A549 (cell line): ENCODE measurements at regions not wholly inside any gene's neighbourhood (a gene's known extent, or its start where the extent isn't known, plus 50 kb on each side); places are given as distances from the start of the nearest gene placed in this dataset.

Experiments used
- ATAC-seq, 2 experiments: fragments of 200-7000 bp in 1 of 2; fragments of >200 bp in 1 of 2; cut with Nextera tagmentation in 1 of 2; cut with Tn5 transposase in 1 of 2; 3 replicates each; pipeline versions ENCODE4 v1.8.0 to v1.9.1; 2018 to 2020; ENCODE audit warnings: mild to moderate bottlenecking in 1 of 2, moderate library complexity in 1 of 2
- CTCF ChIA-PET: fragments of 300-600 bp; sonication (Branson Sonifier 250); formaldehyde crosslinking; extraction: SDS; loops from one replicate; lab custom pipeline; 2021; ENCODE audit warnings: antibody characterized with exemption, inconsistent platforms; lab: Yijun Ruan, JAX
- POLR2A ChIA-PET: fragments of 350-600 bp; formaldehyde crosslinking; extraction: SDS; loops from one replicate; lab custom pipeline; 2021; ENCODE audit warnings: antibody characterized with exemption, inconsistent platforms; lab: Yijun Ruan, JAX
- DNase-seq, 2 experiments: peaks; one replicate each; pipeline versions ENCODE4 v3.0.0 to v3.0.0-alpha.2; 2011 to 2016; ENCODE audit warnings: low read depth in 1 of 2, low spot score in 1 of 2
- FAIRE-seq: peaks from 2 replicates; lab custom pipeline; 2011; peaks lifted over from hg19 to GRCh38; lab: Jason Lieb, UNC
- H3K27ac ChIP-seq, 2 experiments: fragments of >200 bp; sonication (Bioruptor Twin); formaldehyde crosslinking; 3 replicates each; pipeline ENCODE4 v1.5.1; 2016 to 2017
- H3K4me1 ChIP-seq: fragments of >200 bp; sonication (Bioruptor Twin); formaldehyde crosslinking; 3 replicates; pipeline ENCODE4 v1.6.1; 2016
- H3K4me2 ChIP-seq: fragments of >200 bp; sonication (Bioruptor Twin); formaldehyde crosslinking; 3 replicates; pipeline ENCODE4 v1.6.1; 2016
- H3K4me3 ChIP-seq: fragments of >200 bp; sonication (Bioruptor Twin); formaldehyde crosslinking; 3 replicates; pipeline ENCODE4 v1.5.1; 2016
- H3K9me3 ChIP-seq: fragments of >200 bp; sonication (Bioruptor Twin); formaldehyde crosslinking; 3 replicates; pipeline ENCODE4 v1.6.1; 2016
- CBX2 ChIP-seq: fragments of 200-600 bp; sonication (generic); IDR thresholded peaks from 2 replicates; pipeline ENCODE4 v1.6.1; 2016; ENCODE audit warnings: low read depth, mild to moderate bottlenecking, borderline replicate concordance
- CHD4 ChIP-seq: fragments of 200-600 bp; sonication (generic); IDR thresholded peaks from 2 replicates; pipeline ENCODE4 v1.6.1; 2016; ENCODE audit warnings: antibody characterized with exemption, mild to moderate bottlenecking, borderline replicate concordance
- EHF ChIP-seq: fragments of 250-450 bp; sonication (Bioruptor Pico); IDR thresholded peaks from 2 replicates; pipeline ENCODE4 v1.5.0; 2020; ENCODE audit warnings: mild to moderate bottlenecking
- FOSB ChIP-seq: fragments of 250-450 bp; sonication (Bioruptor Pico); IDR thresholded peaks from 2 replicates; pipeline ENCODE4 v1.5.0; 2020; ENCODE audit warnings: mild to moderate bottlenecking, moderate library complexity
- HMGXB4 ChIP-seq: fragments of 250-450 bp; sonication (Bioruptor Pico); IDR thresholded peaks from 2 replicates; pipeline ENCODE4 v1.5.0; 2021; ENCODE audit warnings: mild to moderate bottlenecking, moderate library complexity, borderline replicate concordance
- JUN ChIP-seq, 2 experiments: fragments of >200 bp; sonication (Bioruptor Twin); formaldehyde crosslinking; IDR thresholded peaks; 2 replicates in 1 of 2; 3 replicates in 1 of 2; pipeline ENCODE4 v1.6.1; 2016 to 2017
- JUNB ChIP-seq: fragments of >200 bp; sonication (Bioruptor Twin); formaldehyde crosslinking; IDR thresholded peaks from 2 replicates; pipeline ENCODE4 v1.6.1; 2016
- MYC ChIP-seq: IDR thresholded peaks from 2 replicates; pipeline ENCODE4 v1.6.1; 2012; ENCODE audit warnings: mild to moderate bottlenecking, inconsistent platforms, low read length, improper control_type of control experiment, borderline replicate concordance
- NFE2L2 ChIP-seq: fragments of 150-350 bp; conservative IDR thresholded peaks from 2 replicates; pipeline ENCODE4 v1.6.1; 2014; ENCODE audit warnings: low read length
- NR3C1 ChIP-seq: fragments of >200 bp; sonication (Bioruptor Twin); formaldehyde crosslinking; IDR thresholded peaks from 3 replicates; pipeline ENCODE4 v1.6.1; 2017
- PHF8 ChIP-seq: fragments of 200-600 bp; sonication (generic); IDR thresholded peaks from 2 replicates; pipeline ENCODE4 v1.6.1; 2016; ENCODE audit warnings: low read depth, mild to moderate bottlenecking, antibody characterized with exemption, moderate library complexity, borderline replicate concordance
- POLR2A ChIP-seq: IDR thresholded peaks from 2 replicates; pipeline ENCODE4 v1.6.1; 2012; ENCODE audit warnings: mild to moderate bottlenecking, low read length
- RARB ChIP-seq: fragments of 250-450 bp; sonication (Bioruptor Pico); IDR thresholded peaks from 2 replicates; pipeline ENCODE4 v1.8.0; 2021; ENCODE audit warnings: mild to moderate bottlenecking, moderate library complexity
- RCOR1 ChIP-seq: fragments of 150-350 bp; IDR thresholded peaks from 2 replicates; pipeline ENCODE4 v1.6.1; 2014; ENCODE audit warnings: antibody characterized with exemption, low read length, low read depth
- SREBF2 ChIP-seq: fragments of 450-650 bp; IDR thresholded peaks from 2 replicates; pipeline ENCODE4 v1.6.1; 2014; ENCODE audit warnings: mild to moderate bottlenecking, moderate library complexity
- TP53 ChIP-seq: fragments of 250-450 bp; sonication (Bioruptor Pico); IDR thresholded peaks from 2 replicates; pipeline ENCODE4 v1.5.0; 2021; ENCODE audit warnings: mild to moderate bottlenecking, moderate library complexity
- ZFP36 ChIP-seq: fragments of 450-650 bp; IDR thresholded peaks from 2 replicates; pipeline ENCODE4 v1.6.1; 2014; ENCODE audit warnings: borderline replicate concordance; ENCODE audit not compliant: partially characterized antibody
- ZSCAN20 ChIP-seq: fragments of 250-450 bp; sonication (Bioruptor Pico); IDR thresholded peaks from 2 replicates; pipeline ENCODE4 v1.8.0; 2022; ENCODE audit warnings: mild to moderate bottlenecking, moderate library complexity
- WGBS: methylation state at CpG from one replicate; pipeline ENCODE4 v1.1.6; 2017; ENCODE audit errors: missing lambda C conversion rate; 5-methylcytosine and 5-hydroxymethylcytosine counted together
- TF ChIP-seq, protein P1 (sequence below): fragments of 200-600 bp; sonication (generic); IDR thresholded peaks from 2 replicates; pipeline ENCODE4 v1.6.1; 2016; ENCODE audit warnings: antibody characterized with exemption, mild to moderate bottlenecking, moderate library complexity
- TF ChIP-seq, protein P2 (sequence below): fragments of 150-350 bp; IDR thresholded peaks from 2 replicates; pipeline ENCODE4 v1.6.1; 2014; ENCODE audit warnings: low read depth, mild to moderate bottlenecking, low read length
- TF ChIP-seq, protein P3 (sequence below): IDR thresholded peaks from 2 replicates; pipeline ENCODE4 v1.6.1; 2012; ENCODE audit warnings: low read depth, borderline replicate concordance

DNA sequence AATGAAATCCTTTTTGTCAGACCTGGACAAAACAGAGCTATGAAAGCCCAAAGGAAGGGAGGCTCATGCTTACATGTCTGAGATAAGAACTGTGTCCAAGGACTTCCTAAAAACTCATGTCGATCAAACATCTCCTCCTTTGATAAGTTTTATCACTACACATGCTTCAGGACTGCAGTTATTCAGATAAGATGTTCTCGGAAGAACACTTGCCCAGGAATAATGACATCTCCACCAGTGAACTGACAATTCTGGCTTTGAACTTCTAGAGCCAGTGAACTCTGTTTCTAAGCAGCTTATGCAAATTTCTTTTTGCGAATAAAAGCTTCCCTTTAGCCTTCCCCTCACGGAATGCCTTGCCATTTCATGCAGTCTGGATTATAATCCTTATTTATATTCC lies 561.6 kb downstream of the TBC1D4 start (continued):
- TF ChIP-seq, protein P1, sequence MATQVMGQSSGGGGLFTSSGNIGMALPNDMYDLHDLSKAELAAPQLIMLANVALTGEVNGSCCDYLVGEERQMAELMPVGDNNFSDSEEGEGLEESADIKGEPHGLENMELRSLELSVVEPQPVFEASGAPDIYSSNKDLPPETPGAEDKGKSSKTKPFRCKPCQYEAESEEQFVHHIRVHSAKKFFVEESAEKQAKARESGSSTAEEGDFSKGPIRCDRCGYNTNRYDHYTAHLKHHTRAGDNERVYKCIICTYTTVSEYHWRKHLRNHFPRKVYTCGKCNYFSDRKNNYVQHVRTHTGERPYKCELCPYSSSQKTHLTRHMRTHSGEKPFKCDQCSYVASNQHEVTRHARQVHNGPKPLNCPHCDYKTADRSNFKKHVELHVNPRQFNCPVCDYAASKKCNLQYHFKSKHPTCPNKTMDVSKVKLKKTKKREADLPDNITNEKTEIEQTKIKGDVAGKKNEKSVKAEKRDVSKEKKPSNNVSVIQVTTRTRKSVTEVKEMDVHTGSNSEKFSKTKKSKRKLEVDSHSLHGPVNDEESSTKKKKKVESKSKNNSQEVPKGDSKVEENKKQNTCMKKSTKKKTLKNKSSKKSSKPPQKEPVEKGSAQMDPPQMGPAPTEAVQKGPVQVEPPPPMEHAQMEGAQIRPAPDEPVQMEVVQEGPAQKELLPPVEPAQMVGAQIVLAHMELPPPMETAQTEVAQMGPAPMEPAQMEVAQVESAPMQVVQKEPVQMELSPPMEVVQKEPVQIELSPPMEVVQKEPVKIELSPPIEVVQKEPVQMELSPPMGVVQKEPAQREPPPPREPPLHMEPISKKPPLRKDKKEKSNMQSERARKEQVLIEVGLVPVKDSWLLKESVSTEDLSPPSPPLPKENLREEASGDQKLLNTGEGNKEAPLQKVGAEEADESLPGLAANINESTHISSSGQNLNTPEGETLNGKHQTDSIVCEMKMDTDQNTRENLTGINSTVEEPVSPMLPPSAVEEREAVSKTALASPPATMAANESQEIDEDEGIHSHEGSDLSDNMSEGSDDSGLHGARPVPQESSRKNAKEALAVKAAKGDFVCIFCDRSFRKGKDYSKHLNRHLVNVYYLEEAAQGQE = no peak
- no peak for TF ChIP-seq PHF8
- TF ChIP-seq, all 56 proteins: peak for 0

GRCh38 chr13:74919914-74920313 lies 562.1 kb downstream of the TBC1D4 start:
- Histone ChIP-seq H3K9me3 (no peaks in the 10 kb centered on the region), H3K4me2 (no peak overlapping the region), H3K4me1 (no peaks in the 10 kb centered on the region), H3K27ac (no peak overlapping the region), H3K4me3 (no peak overlapping the region)
- FAIRE-seq (no peak), DNase-seq (no peak), ATAC-seq (no peak)
- ChIA-PET CTCF (interaction anchor here (0.8 kb wide), 1 partner anchor 300 kb away, joined by 3 read pairs; no protein-coding TSS in a partner anchor), POLR2A (no interaction called here)
- TF ChIP-seq ZFP36 (no peak), CHD4 (no peak), RCOR1 (no peak), RARB (CRISPR knock-in tag) (no peak), POLR2A (no peak), JUNB (no peak), MYC (no peak), NFE2L2 (no peak)

GRCh38 chr13:74912898-74913297 lies 569.1 kb downstream of the TBC1D4 start:
- ATAC-seq (no peak), DNase-seq (no peak), FAIRE-seq (no peak)
- Histone ChIP-seq H3K27ac (no peak overlapping the region), H3K4me1 (no peaks in the 10 kb centered on the region), H3K4me3 (no peak overlapping the region), H3K4me2 (no peak overlapping the region), H3K9me3 (no peaks in the 10 kb centered on the region)
- POLR2A ChIA-PET = no interaction called here
- TF ChIP-seq NFE2L2 (no peak), EHF (CRISPR knock-in tag) (no peak), CBX2 (no peak), JUN (IDR thresholded peaks at IDR 0.05) (no peak), SREBF2 (no peak), FOSB (CRISPR knock-in tag) (no peak), TP53 (CRISPR knock-in tag) (no peak), ZSCAN20 (CRISPR knock-in tag) (no peak), HMGXB4 (CRISPR knock-in tag) (no peak), RCOR1 (no peak), NR3C1 (no peak), CHD4 (no peak)
- TF ChIP-seq, protein P2, sequence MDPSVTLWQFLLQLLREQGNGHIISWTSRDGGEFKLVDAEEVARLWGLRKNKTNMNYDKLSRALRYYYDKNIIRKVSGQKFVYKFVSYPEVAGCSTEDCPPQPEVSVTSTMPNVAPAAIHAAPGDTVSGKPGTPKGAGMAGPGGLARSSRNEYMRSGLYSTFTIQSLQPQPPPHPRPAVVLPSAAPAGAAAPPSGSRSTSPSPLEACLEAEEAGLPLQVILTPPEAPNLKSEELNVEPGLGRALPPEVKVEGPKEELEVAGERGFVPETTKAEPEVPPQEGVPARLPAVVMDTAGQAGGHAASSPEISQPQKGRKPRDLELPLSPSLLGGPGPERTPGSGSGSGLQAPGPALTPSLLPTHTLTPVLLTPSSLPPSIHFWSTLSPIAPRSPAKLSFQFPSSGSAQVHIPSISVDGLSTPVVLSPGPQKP = no peak
- TF ChIP-seq, protein P3, sequence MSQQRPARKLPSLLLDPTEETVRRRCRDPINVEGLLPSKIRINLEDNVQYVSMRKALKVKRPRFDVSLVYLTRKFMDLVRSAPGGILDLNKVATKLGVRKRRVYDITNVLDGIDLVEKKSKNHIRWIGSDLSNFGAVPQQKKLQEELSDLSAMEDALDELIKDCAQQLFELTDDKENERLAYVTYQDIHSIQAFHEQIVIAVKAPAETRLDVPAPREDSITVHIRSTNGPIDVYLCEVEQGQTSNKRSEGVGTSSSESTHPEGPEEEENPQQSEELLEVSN = no peak
- CTCF ChIA-PET = no interaction called here
- 40% methylated on average over 2 of the region's 2 CpGs for WGBS
